Neural cell (in vitro differentiated cells): ENCODE measurements at regions not wholly inside any gene's neighbourhood (a gene's known extent, or its start where the extent isn't known, plus 50 kb on each side); places are given as distances from the start of the nearest gene placed in this dataset.

ENCODE experiments used
- H2AFZ ChIP-seq: fragments of 200-600, 300-800 bp; sonication (generic), shearing (Covaris generic); 2 replicates; pipeline ENCODE4 v1.6.0; 2014; ENCODE audit warnings: low read depth, mild to moderate bottlenecking, antibody characterized with exemption, low read length, moderate library complexity
- H3F3A ChIP-seq: fragments of 200-600 bp; shearing (Covaris generic); 2 replicates; pipeline ENCODE4 v1.6.1; 2016; ENCODE audit warnings: mild to moderate bottlenecking, moderate library complexity, mixed read lengths, antibody characterized with exemption, low read length; ENCODE audit not compliant: insufficient read depth, poor library complexity, severe bottlenecking
- H3K27ac ChIP-seq: fragments of 200-600, 300-800 bp; sonication (generic), shearing (Covaris generic); 2 replicates; pipeline ENCODE4 v1.5.1; 2014; ENCODE audit warnings: mild to moderate bottlenecking, low read length, moderate library complexity
- H3K27me3 ChIP-seq: fragments of 300-800, 200-600 bp; sonication (generic), shearing (Covaris generic); 2 replicates; pipeline ENCODE4 v1.6.0; 2014; ENCODE audit warnings: mild to moderate bottlenecking, low read depth, low read length, moderate library complexity; ENCODE audit not compliant: insufficient read depth
- H3K36me3 ChIP-seq: fragments of 300-800, 200-600 bp; sonication (generic), shearing (Covaris generic); 2 replicates; pipeline ENCODE4 v1.5.1; 2014; ENCODE audit warnings: mild to moderate bottlenecking, antibody characterized with exemption, low read length, moderate library complexity; ENCODE audit not compliant: insufficient read depth
- H3K4me2 ChIP-seq: fragments of 300-800, 200-600 bp; sonication (generic), shearing (Covaris generic); 2 replicates; pipeline ENCODE4 v1.6.0; 2014; ENCODE audit warnings: mild to moderate bottlenecking, low read length
- H3K4me3 ChIP-seq: fragments of 300-800, 200-600 bp; sonication (generic), shearing (Covaris generic); 2 replicates; pipeline ENCODE4 v1.5.1; 2014; ENCODE audit warnings: mild to moderate bottlenecking, low read length, moderate library complexity
- H3K79me2 ChIP-seq: fragments of 200-600 bp; shearing (Covaris generic); replicated peaks from 2 replicates; pipeline ENCODE4 v1.6.0; 2014; ENCODE audit warnings: mild to moderate bottlenecking, low read length, moderate library complexity; ENCODE audit not compliant: insufficient read depth
- H3K9ac ChIP-seq: fragments of 300-800, 200-600 bp; sonication (generic), shearing (Covaris generic); 2 replicates; pipeline ENCODE4 v1.6.1; 2016; ENCODE audit warnings: mild to moderate bottlenecking, low read length, mixed read lengths
- H3K9me2 ChIP-seq: fragments of 200-600 bp; shearing (Covaris generic); 2 replicates; pipeline ENCODE4 v1.6.1; 2016; ENCODE audit warnings: mild to moderate bottlenecking, low read length, mixed read lengths; ENCODE audit not compliant: insufficient read depth
- H3K9me3 ChIP-seq: fragments of 200-600, 300-800 bp; sonication (generic), shearing (Covaris generic); 2 replicates; pipeline ENCODE4 v1.6.1; 2016; ENCODE audit warnings: mild to moderate bottlenecking, mixed run types, low read length, moderate library complexity, mixed read lengths
- H4K20me1 ChIP-seq: fragments of 200-600 bp; shearing (Covaris generic); 2 replicates; pipeline ENCODE4 v1.6.1; 2016; ENCODE audit warnings: mild to moderate bottlenecking, mixed run types; ENCODE audit not compliant: insufficient read depth
- CTCF ChIP-seq: fragments of 450-650 bp; IDR thresholded peaks from 2 replicates; pipeline ENCODE4 v1.5.1; 2014; ENCODE audit warnings: antibody characterized with exemption, mild to moderate bottlenecking, moderate library complexity; ENCODE audit not compliant: poor library complexity, severe bottlenecking
- EP300 ChIP-seq: fragments of 450-650 bp; conservative IDR thresholded peaks from 2 replicates; pipeline ENCODE4 v1.6.1; 2014; ENCODE audit warnings: antibody characterized with exemption, mild to moderate bottlenecking, moderate library complexity; ENCODE audit not compliant: poor library complexity, severe bottlenecking
- EZH2 ChIP-seq: fragments of 200-600, 300-800 bp; shearing (Covaris generic), sonication (generic); IDR thresholded peaks from 2 replicates; pipeline ENCODE4 v1.6.1; 2014; ENCODE audit warnings: antibody characterized with exemption, low read length, borderline replicate concordance, mild to moderate bottlenecking; ENCODE audit not compliant: insufficient read depth, poor library complexity, severe bottlenecking
- MXI1 ChIP-seq: fragments of 450-650 bp; conservative IDR thresholded peaks from 2 replicates; pipeline ENCODE4 v1.6.1; 2014; ENCODE audit warnings: antibody characterized with exemption, mild to moderate bottlenecking; ENCODE audit not compliant: poor library complexity, severe bottlenecking
- POLR2AphosphoS5 ChIP-seq: IDR thresholded peaks from 2 replicates; pipeline ENCODE4 v1.6.1; 2012
- RAD21 ChIP-seq: fragments of 450-650 bp; conservative IDR thresholded peaks from 2 replicates; pipeline ENCODE4 v1.6.1; 2014; ENCODE audit warnings: antibody characterized with exemption, mild to moderate bottlenecking, moderate library complexity
- REST ChIP-seq: IDR thresholded peaks from 2 replicates; pipeline ENCODE4 v1.6.1; 2012; ENCODE audit warnings: borderline replicate concordance
- SMC3 ChIP-seq: fragments of 450-650 bp; conservative IDR thresholded peaks from 2 replicates; pipeline ENCODE4 v1.6.1; 2014; ENCODE audit warnings: antibody characterized with exemption, mild to moderate bottlenecking, moderate library complexity; ENCODE audit not compliant: poor library complexity
- TAF1 ChIP-seq: IDR thresholded peaks from 2 replicates; pipeline ENCODE4 v1.6.1; 2012; ENCODE audit warnings: low read depth

- no peak overlapping the region for H3K4me3 ChIP-seq
Measured at GRCh38 chr5:175257847-175258194, 186.2 kb downstream of the DRD1 start.

GRCh38 chr5:175257128-175257846 lies 186.7 kb downstream of the DRD1 start:
- Histone ChIP-seq H3K9me2 (no peaks in the 10 kb centered on the region), H3K79me2 (no peaks in the 10 kb centered on the region), H3K36me3 (no peaks in the 10 kb centered on the region), H3K27me3 (no peaks in the 10 kb centered on the region), H3F3A (no peaks in the 10 kb centered on the region), H3K9ac (no peak overlapping the region), H4K20me1 (no peaks in the 10 kb centered on the region), H3K4me3 (no peak overlapping the region), H3K9me3 (no peaks in the 10 kb centered on the region), H2AFZ (no peak overlapping the region), H3K27ac (no peak overlapping the region), H3K4me2 (no peak overlapping the region)
- TF ChIP-seq EP300 (no peak), POLR2AphosphoS5 (no peak), CTCF (no peak), REST (no peak)

More at GRCh38 chr5:175257847-175258194, 186.2 kb downstream of the DRD1 start:
- H3K4me2 ChIP-seq: no peak overlapping the region
- H3K27ac ChIP-seq: no peak overlapping the region
- TF ChIP-seq RAD21 (no peak), SMC3 (no peak), EZH2 (no peak), REST (no peak), TAF1 (no peak), MXI1 (no peak), CTCF (no peak), POLR2AphosphoS5 (no peak), EP300 (no peak)
- H3K9ac ChIP-seq: no peak overlapping the region
- H3K9me2 ChIP-seq: no peaks in the 10 kb centered on the region
- no peaks in the 10 kb centered on the region for H3K9me3 ChIP-seq
- H3K36me3 ChIP-seq: no peaks in the 10 kb centered on the region
- H3K27me3 ChIP-seq: no peaks in the 10 kb centered on the region
- no peaks in the 10 kb centered on the region for H3F3A ChIP-seq
- no peaks in the 10 kb centered on the region for H3K79me2 ChIP-seq
- no peak overlapping the region for H2AFZ ChIP-seq
- H4K20me1 ChIP-seq: no peaks in the 10 kb centered on the region
